ENCODE measurements at regions not wholly inside any gene's neighbourhood (a gene's known extent, or its start where the extent isn't known, plus 50 kb on each side); places are given as distances from the start of the nearest gene placed in this dataset.

GRCh38 chr1:234958706-234959657 is 169.7 kb downstream of the TOMM20 start:
- peaks cover 68 to 80% of the 10 kb centered on the region in 2 donors for H3K4me1 ChIP-seq (ENCODE audit: control insufficient read depth in 2 of 2, insufficient read depth in 2 of 2, low read length in 2 of 2)
- H3K27me3 ChIP-seq (replicated peaks in 1 of 4; ENCODE audit: control extremely low read depth in 1 of 4, control insufficient read depth in 3 of 4, insufficient read depth in 4 of 4, low read length in 3 of 4), result no peaks in the 10 kb centered on the region
- H3K4me2 ChIP-seq (replicated peaks; ENCODE audit: low read depth, low read length, poor library complexity, severe bottlenecking), result peak overlapping the region; percentile 56
- Mint-ChIP-seq H3K27ac (peak overlapping the region; percentile 66), H3K9me3 (ENCODE audit: insufficient read depth) (peaks cover 3% of the 10 kb centered on the region), H3K4me1 (peaks cover 72% of the 10 kb centered on the region), H3K4me3 (peak overlapping the region; percentile 49), H3K27me3 (no peaks in the 10 kb centered on the region)
- no peaks in the 10 kb centered on the region for H3K79me2 ChIP-seq (ENCODE audit: control insufficient read depth, insufficient read depth, low read length)
- CTCF ChIA-PET, result no interaction called here
- no peaks in the 10 kb centered on the region for H3K9me3 ChIP-seq (ENCODE audit: control extremely low read depth in 1 of 3, control insufficient read depth in 2 of 3, insufficient read depth in 1 of 3, low read length in 2 of 3)
- no peaks in the 10 kb centered on the region for H3K36me3 ChIP-seq (replicated peaks in 1 of 2; ENCODE audit: control extremely low read depth in 1 of 2, control insufficient read depth in 1 of 2, extremely low read depth in 1 of 2, insufficient read depth in 2 of 2, low read length in 1 of 2)
- no peak overlapping the region for H3K9ac ChIP-seq (ENCODE audit: low read length)
- H2AFZ ChIP-seq (ENCODE audit: insufficient read depth, low read depth, low read length, poor library complexity, severe bottlenecking), result no peak overlapping the region
- no peak overlapping the region for H3K4me3 ChIP-seq (ENCODE audit: control extremely low read depth in 1 of 5, extremely low read depth in 1 of 5, insufficient read depth in 1 of 5, low read depth in 2 of 5, low read length in 4 of 5)
- H4K20me1 ChIP-seq (ENCODE audit: control insufficient read depth, insufficient read depth, low read length, poor library complexity, severe bottlenecking), result no peaks in the 10 kb centered on the region
- intact Hi-C loops (cut with micrococcal nuclease), result no loop called here
- 75% methylated on average over 16 of the region's 21 CpGs for WGBS (ENCODE audit: insufficient coverage)
- no peak for DNase-seq
- no peak overlapping the region for H3K27ac ChIP-seq (ENCODE audit: low read length in 2 of 2)
- POLR2A ChIA-PET, result no interaction called here
- ATAC-seq (ENCODE audit: low read depth), result no peak
- TF ChIP-seq CTCF (IDR thresholded peaks at IDR 0.05), result no peak
- TF ChIP-seq EZH2 (IDR thresholded peaks at IDR 0.05; ENCODE audit: borderline replicate concordance, insufficient read depth, low read depth, low read length, poor library complexity, severe bottlenecking), result no peak

GRCh38 chr1:234958066-234958705 is 170.5 kb downstream of the TOMM20 start:
- ATAC-seq (ENCODE audit: low read depth) (no peak), DNase-seq (no peak)
- peaks cover 70% of the 10 kb centered on the region for H3K4me1 Mint-ChIP-seq
- no peak overlapping the region for H3K27ac Mint-ChIP-seq
- intact Hi-C loops (cut with micrococcal nuclease), result no loop called here
- H3K27ac ChIP-seq (ENCODE audit: low read length in 2 of 2), result no peak overlapping the region
- H3K79me2 ChIP-seq (ENCODE audit: control insufficient read depth, insufficient read depth, low read length), result no peaks in the 10 kb centered on the region
- H3K9me3 Mint-ChIP-seq (ENCODE audit: insufficient read depth), result no peaks in the 10 kb centered on the region
- no peak overlapping the region for H3K4me3 Mint-ChIP-seq
- peaks cover 65 to 77% of the 10 kb centered on the region in 2 donors for H3K4me1 ChIP-seq (ENCODE audit: control insufficient read depth in 2 of 2, insufficient read depth in 2 of 2, low read length in 2 of 2)
- no peaks in the 10 kb centered on the region for H3K36me3 ChIP-seq (replicated peaks in 1 of 2; ENCODE audit: control extremely low read depth in 1 of 2, control insufficient read depth in 1 of 2, extremely low read depth in 1 of 2, insufficient read depth in 2 of 2, low read length in 1 of 2)
- POLR2A ChIA-PET, result no interaction called here
- H3K27me3 Mint-ChIP-seq, result no peaks in the 10 kb centered on the region
- H2AFZ ChIP-seq (ENCODE audit: insufficient read depth, low read depth, low read length, poor library complexity, severe bottlenecking), result no peak overlapping the region
- no peak overlapping the region for H3K9ac ChIP-seq (ENCODE audit: low read length)
- TF ChIP-seq EZH2 (IDR thresholded peaks at IDR 0.05; ENCODE audit: borderline replicate concordance, insufficient read depth, low read depth, low read length, poor library complexity, severe bottlenecking) (no peak), CTCF (IDR thresholded peaks at IDR 0.05) (no peak)
- H3K4me2 ChIP-seq (replicated peaks; ENCODE audit: low read depth, low read length, poor library complexity, severe bottlenecking), result no peak overlapping the region
- no peak overlapping the region for H3K4me3 ChIP-seq (ENCODE audit: control extremely low read depth in 1 of 5, extremely low read depth in 1 of 5, insufficient read depth in 1 of 5, low read depth in 2 of 5, low read length in 4 of 5)
- WGBS (ENCODE audit: insufficient coverage), result 88% methylated on average over 11 of the region's 13 CpGs
- no peaks in the 10 kb centered on the region for H3K27me3 ChIP-seq (replicated peaks in 1 of 4; ENCODE audit: control extremely low read depth in 1 of 4, control insufficient read depth in 3 of 4, insufficient read depth in 4 of 4, low read length in 3 of 4)
- no peaks in the 10 kb centered on the region for H3K9me3 ChIP-seq (ENCODE audit: control extremely low read depth in 1 of 3, control insufficient read depth in 2 of 3, insufficient read depth in 1 of 3, low read length in 2 of 3)
- no peaks in the 10 kb centered on the region for H4K20me1 ChIP-seq (ENCODE audit: control insufficient read depth, insufficient read depth, low read length, poor library complexity, severe bottlenecking)
- CTCF ChIA-PET, result no interaction called here
